Mammary epithelial cell (primary cell): ENCODE measurements at regions not wholly inside any gene's neighbourhood (a gene's known extent, or its start where the extent isn't known, plus 50 kb on each side); places are given as distances from the start of the nearest gene placed in this dataset.

ENCODE experiments used
- EZH2 ChIP-seq: IDR thresholded peaks from 2 replicates; pipeline ENCODE4 v1.6.1; 2012; ENCODE audit warnings: low read length, inconsistent platforms, borderline replicate concordance
- TF ChIP-seq, protein P1 (sequence below), 2 donors: IDR thresholded peaks in 1 of 2; conservative IDR thresholded peaks in 1 of 2; 2 replicates each; pipeline ENCODE4 v1.5.1; 2011 to 2012; ENCODE audit warnings: inconsistent platforms in 2 of 2, low read length in 2 of 2, mild to moderate bottlenecking in 2 of 2, control low read depth in 1 of 2, low read depth in 1 of 2; ENCODE audit not compliant: insufficient read depth in 1 of 2; ENCODE audit errors: extremely low read depth in 1 of 2

DNA sequence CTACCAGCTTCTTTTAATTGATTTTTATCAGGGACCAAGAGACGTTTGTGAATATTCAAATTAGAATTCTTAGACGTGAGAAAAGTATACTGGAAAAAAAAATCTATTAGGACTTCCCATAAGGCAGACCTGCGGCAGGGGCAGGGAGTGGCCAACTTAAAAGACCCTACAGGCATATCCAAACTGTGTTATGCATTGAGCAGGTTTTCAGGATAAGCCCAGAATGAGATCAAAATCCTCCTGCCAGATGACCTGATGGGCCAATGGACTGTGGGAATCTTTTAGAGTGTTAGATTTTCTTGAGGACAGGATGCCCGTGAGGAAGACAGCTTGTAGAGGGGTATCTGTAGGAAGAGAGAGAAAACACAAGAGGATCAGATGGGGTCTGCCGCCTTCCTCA is 391.5 kb downstream of the CD83 start:
- TF ChIP-seq, protein P1, sequence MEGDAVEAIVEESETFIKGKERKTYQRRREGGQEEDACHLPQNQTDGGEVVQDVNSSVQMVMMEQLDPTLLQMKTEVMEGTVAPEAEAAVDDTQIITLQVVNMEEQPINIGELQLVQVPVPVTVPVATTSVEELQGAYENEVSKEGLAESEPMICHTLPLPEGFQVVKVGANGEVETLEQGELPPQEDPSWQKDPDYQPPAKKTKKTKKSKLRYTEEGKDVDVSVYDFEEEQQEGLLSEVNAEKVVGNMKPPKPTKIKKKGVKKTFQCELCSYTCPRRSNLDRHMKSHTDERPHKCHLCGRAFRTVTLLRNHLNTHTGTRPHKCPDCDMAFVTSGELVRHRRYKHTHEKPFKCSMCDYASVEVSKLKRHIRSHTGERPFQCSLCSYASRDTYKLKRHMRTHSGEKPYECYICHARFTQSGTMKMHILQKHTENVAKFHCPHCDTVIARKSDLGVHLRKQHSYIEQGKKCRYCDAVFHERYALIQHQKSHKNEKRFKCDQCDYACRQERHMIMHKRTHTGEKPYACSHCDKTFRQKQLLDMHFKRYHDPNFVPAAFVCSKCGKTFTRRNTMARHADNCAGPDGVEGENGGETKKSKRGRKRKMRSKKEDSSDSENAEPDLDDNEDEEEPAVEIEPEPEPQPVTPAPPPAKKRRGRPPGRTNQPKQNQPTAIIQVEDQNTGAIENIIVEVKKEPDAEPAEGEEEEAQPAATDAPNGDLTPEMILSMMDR (conservative IDR thresholded peaks at IDR 0.05 in 1 of 2, IDR thresholded peaks at IDR 0.05 in 1 of 2; ENCODE audit: extremely low read depth in 1 of 2, insufficient read depth in 1 of 2, low read depth in 1 of 2, low read length in 2 of 2), result no peak
- no peak for TF ChIP-seq EZH2
